B cell (primary cell): ENCODE measurements at regions not wholly inside any gene's neighbourhood (a gene's known extent, or its start where the extent isn't known, plus 50 kb on each side); places are given as distances from the start of the nearest gene placed in this dataset.

Source experiments
- ATAC-seq: fragments of 200-7000 bp; cut with Tn5 transposase; one replicate; pipeline ENCODE4 v1.10.0; 2021; ENCODE audit warnings: low read depth, mild to moderate bottlenecking, moderate number of reproducible peaks, moderate library complexity
- CTCF ChIA-PET: fragments of 350-600 bp; sonication (Branson Sonifier 250); formaldehyde crosslinking; loops from one replicate; lab custom pipeline; 2021; ENCODE audit warnings: antibody characterized with exemption, inconsistent platforms; lab: Charles Lee
- POLR2A ChIA-PET: fragments of 350-600 bp; sonication (Branson Sonifier 250); formaldehyde crosslinking; loops from one replicate; lab custom pipeline; 2021; ENCODE audit warnings: antibody characterized with exemption; lab: Charles Lee
- DNase-seq: peaks from one replicate; pipeline ENCODE4 v3.0.0; 2013
- H2AFZ ChIP-seq: 2 replicates; pipeline ENCODE4 v1.6.1; 2012; ENCODE audit warnings: mild to moderate bottlenecking, low read depth, low read length; ENCODE audit not compliant: insufficient read depth, poor library complexity, severe bottlenecking
- H3K27ac ChIP-seq, 2 donors: 1 replicate in 1 of 2; 2 replicates in 1 of 2; pipeline ENCODE4 v1.5.1; 2012 to 2013; ENCODE audit warnings: low read length in 2 of 2, mild to moderate bottlenecking in 2 of 2, moderate library complexity in 1 of 2
- H3K27me3 ChIP-seq, 4 experiments: fragments of 200-600 bp in 1 of 4; sonication (generic) in 1 of 4; replicated peaks in 1 of 4; 1 replicate in 2 of 4; 2 replicates in 2 of 4; pipeline versions ENCODE4 v1.6.1 to v1.7.0; 2013 to 2016; ENCODE audit warnings: low read length in 3 of 4, mild to moderate bottlenecking in 2 of 4, mixed read lengths in 1 of 4, moderate library complexity in 1 of 4; ENCODE audit not compliant: insufficient read depth in 4 of 4, control insufficient read depth in 3 of 4; ENCODE audit errors: control extremely low read depth in 1 of 4
- H3K36me3 ChIP-seq, 2 experiments: replicated peaks in 1 of 2; 1 replicate in 1 of 2; 2 replicates in 1 of 2; pipeline versions ENCODE4 v1.6.1 to v1.7.1; 2013; ENCODE audit warnings: low read length in 1 of 2; ENCODE audit not compliant: insufficient read depth in 2 of 2, control insufficient read depth in 1 of 2; ENCODE audit errors: control extremely low read depth in 1 of 2, extremely low read depth in 1 of 2
- H3K4me1 ChIP-seq, 2 donors: fragments of 200-600 bp in 1 of 2; sonication (generic) in 1 of 2; 1 replicate in 1 of 2; 2 replicates in 1 of 2; pipeline versions ENCODE4 v1.5.1 to v1.6.1; 2013 to 2017; ENCODE audit warnings: low read length in 2 of 2; ENCODE audit not compliant: control insufficient read depth in 2 of 2, insufficient read depth in 2 of 2
- H3K4me2 ChIP-seq: replicated peaks from 2 replicates; pipeline ENCODE3; 2012; ENCODE audit warnings: mild to moderate bottlenecking, low read depth, low read length; ENCODE audit not compliant: poor library complexity, severe bottlenecking
- H3K4me3 ChIP-seq, 5 experiments: fragments of 200-600 bp in 1 of 5; sonication (generic) in 1 of 5; 1 replicate in 3 of 5; 2 replicates in 2 of 5; pipeline versions ENCODE4 v1.5.1 to v1.7.0; 2011 to 2016; ENCODE audit warnings: low read length in 4 of 5, mild to moderate bottlenecking in 4 of 5, low read depth in 2 of 5, control low read depth in 1 of 5, moderate library complexity in 1 of 5; ENCODE audit not compliant: insufficient read depth in 1 of 5; ENCODE audit errors: control extremely low read depth in 1 of 5, extremely low read depth in 1 of 5
- H3K79me2 ChIP-seq: fragments of 200-600 bp; sonication (generic); one replicate; pipeline ENCODE4 v1.6.0; 2016; ENCODE audit warnings: low read length; ENCODE audit not compliant: control insufficient read depth, insufficient read depth
- H3K9ac ChIP-seq: fragments of 200-600 bp; sonication (generic); 2 replicates; pipeline ENCODE4 v1.6.1; 2017; ENCODE audit warnings: mild to moderate bottlenecking, low read length, moderate library complexity
- H3K9me3 ChIP-seq, 3 donors: one replicate each; pipeline versions ENCODE4 v1.6.1 to v1.7.1; 2013; ENCODE audit warnings: low read length in 2 of 3; ENCODE audit not compliant: control insufficient read depth in 2 of 3, insufficient read depth in 1 of 3; ENCODE audit errors: control extremely low read depth in 1 of 3
- H4K20me1 ChIP-seq: 2 replicates; pipeline ENCODE4 v1.6.0; 2012; ENCODE audit warnings: mild to moderate bottlenecking, low read length; ENCODE audit not compliant: insufficient read depth, control insufficient read depth, poor library complexity, severe bottlenecking
- H3K27ac Mint-ChIP-seq: one replicate; pipeline ENCODE4 v1.8.0; 2021; ENCODE audit warnings: mixed read lengths
- H3K27me3 Mint-ChIP-seq: one replicate; pipeline ENCODE4 v1.8.0; 2021; ENCODE audit warnings: mixed read lengths
- H3K4me1 Mint-ChIP-seq: one replicate; pipeline ENCODE4 v1.8.0; 2021; ENCODE audit warnings: mixed read lengths
- H3K4me3 Mint-ChIP-seq: one replicate; pipeline ENCODE4 v1.8.0; 2021; ENCODE audit warnings: mixed read lengths
- H3K9me3 Mint-ChIP-seq: one replicate; pipeline ENCODE4 v1.8.0; 2022; ENCODE audit warnings: mixed read lengths; ENCODE audit not compliant: insufficient read depth
- EZH2 ChIP-seq: IDR thresholded peaks from 2 replicates; pipeline ENCODE4 v1.6.1; 2012; ENCODE audit warnings: borderline replicate concordance, low read depth, mild to moderate bottlenecking, moderate library complexity, low read length; ENCODE audit not compliant: insufficient read depth, poor library complexity, severe bottlenecking
- WGBS: methylation state at CpG from one replicate; pipeline ENCODE4 v1.1.5; 2013; ENCODE audit warnings: missing lambda C conversion rate; ENCODE audit not compliant: insufficient coverage; 5-methylcytosine and 5-hydroxymethylcytosine counted together
- intact Hi-C: fragments of 100-400 bp; cut with micrococcal nuclease; formaldehyde crosslinking; loops from one replicate; pipeline ENCODE4 v1.10.0; 2022
- TF ChIP-seq, protein P1 (sequence below): fragments of 200-600 bp; IDR thresholded peaks from one replicate; pipeline ENCODE4 v1.8.0; 2022; ENCODE audit warnings: antibody characterized with exemption, mild to moderate bottlenecking

- H3K4me1 Mint-ChIP-seq, result no peaks in the 10 kb centered on the region
- CTCF ChIA-PET, result no interaction called here
- no peaks in the 10 kb centered on the region for H3K9me3 Mint-ChIP-seq
- no peak overlapping the region for H3K27ac Mint-ChIP-seq
- ATAC-seq, result no peak
- H3K4me2 ChIP-seq, result no peak overlapping the region
- no peaks in the 10 kb centered on the region for H3K27me3 ChIP-seq
- TF ChIP-seq, protein P1, sequence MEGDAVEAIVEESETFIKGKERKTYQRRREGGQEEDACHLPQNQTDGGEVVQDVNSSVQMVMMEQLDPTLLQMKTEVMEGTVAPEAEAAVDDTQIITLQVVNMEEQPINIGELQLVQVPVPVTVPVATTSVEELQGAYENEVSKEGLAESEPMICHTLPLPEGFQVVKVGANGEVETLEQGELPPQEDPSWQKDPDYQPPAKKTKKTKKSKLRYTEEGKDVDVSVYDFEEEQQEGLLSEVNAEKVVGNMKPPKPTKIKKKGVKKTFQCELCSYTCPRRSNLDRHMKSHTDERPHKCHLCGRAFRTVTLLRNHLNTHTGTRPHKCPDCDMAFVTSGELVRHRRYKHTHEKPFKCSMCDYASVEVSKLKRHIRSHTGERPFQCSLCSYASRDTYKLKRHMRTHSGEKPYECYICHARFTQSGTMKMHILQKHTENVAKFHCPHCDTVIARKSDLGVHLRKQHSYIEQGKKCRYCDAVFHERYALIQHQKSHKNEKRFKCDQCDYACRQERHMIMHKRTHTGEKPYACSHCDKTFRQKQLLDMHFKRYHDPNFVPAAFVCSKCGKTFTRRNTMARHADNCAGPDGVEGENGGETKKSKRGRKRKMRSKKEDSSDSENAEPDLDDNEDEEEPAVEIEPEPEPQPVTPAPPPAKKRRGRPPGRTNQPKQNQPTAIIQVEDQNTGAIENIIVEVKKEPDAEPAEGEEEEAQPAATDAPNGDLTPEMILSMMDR, result no peak
- TF ChIP-seq EZH2, result no peak
- no peak overlapping the region for H3K9ac ChIP-seq
- intact Hi-C loops, result no loop called here
- H3K79me2 ChIP-seq, result no peaks in the 10 kb centered on the region
- H3K27ac ChIP-seq, result no peak overlapping the region
- no peak for DNase-seq
- H3K4me3 Mint-ChIP-seq, result no peak overlapping the region
- POLR2A ChIA-PET, result no interaction called here
- no peak overlapping the region for H3K4me3 ChIP-seq
- no peaks in the 10 kb centered on the region for H3K9me3 ChIP-seq
- H3K36me3 ChIP-seq, result no peaks in the 10 kb centered on the region
- no peak overlapping the region for H2AFZ ChIP-seq
- 100% methylated on average over 1 of the region's 3 CpGs for WGBS
- H3K27me3 Mint-ChIP-seq, result peaks cover 3% of the 10 kb centered on the region
- H4K20me1 ChIP-seq, result no peaks in the 10 kb centered on the region
- H3K4me1 ChIP-seq, result no peaks in the 10 kb centered on the region
Measured at GRCh38 chr1:232538224-232538942, 91.5 kb downstream of the SIPA1L2 start.
